ENCODE measurements at regions not wholly inside any gene's neighbourhood (a gene's known extent, or its start where the extent isn't known, plus 50 kb on each side); places are given as distances from the start of the nearest gene placed in this dataset.
"Not testable (repeated sequence)": the region's sequence is repeated elsewhere in the genome, so short reads cannot be mapped to it uniquely, and the experiment has no call there.

- Histone ChIP-seq H3K36me3 (ENCODE audit: control insufficient read depth in 1 of 2, insufficient read depth in 2 of 2, low read length in 2 of 2) (no peaks in the 10 kb centered on the region), H4K12ac (ENCODE audit: low read depth, low read length) (no peak overlapping the region), H3K9ac (ENCODE audit: low read length) (no peak overlapping the region), H2BK120ac (ENCODE audit: insufficient read depth, low read length, poor library complexity) (no peak overlapping the region), H3K79me1 (ENCODE audit: low read length) (no peaks in the 10 kb centered on the region), H4K8ac (ENCODE audit: low read depth, low read length) (no peak overlapping the region), H3K4me1 (ENCODE audit: control insufficient read depth in 1 of 2, insufficient read depth in 2 of 2, low read length in 2 of 2) (peaks cover 0 to 1% of the 10 kb centered on the region in 2 experiments), H3K4me3 (ENCODE audit: low read depth, low read length) (no peak overlapping the region), H3K4ac (ENCODE audit: low read depth, low read length) (no peak overlapping the region), H2BK5ac (ENCODE audit: low read depth, low read length, poor library complexity) (no peak overlapping the region), H2AK5ac (ENCODE audit: low read length) (no peak overlapping the region), H3K4me2 (ENCODE audit: low read length) (no peak overlapping the region), H3K14ac (ENCODE audit: low read length) (no peak overlapping the region), H4K91ac (ENCODE audit: low read depth, low read length) (no peak overlapping the region), H3K9me3 (ENCODE audit: insufficient read depth, low read depth, low read length) (no peaks in the 10 kb centered on the region), H2BK12ac (ENCODE audit: low read length) (no peak overlapping the region), H3K27me3 (ENCODE audit: insufficient read depth, low read length) (no peaks in the 10 kb centered on the region), H2AFZ (ENCODE audit: insufficient read depth, low read length, poor library complexity) (no peak overlapping the region), H3K27ac (ENCODE audit: low read depth, low read length) (no peak overlapping the region), H3K79me2 (ENCODE audit: control insufficient read depth, insufficient read depth, low read length, poor library complexity) (no peaks in the 10 kb centered on the region), H3K23ac (ENCODE audit: low read length) (no peak overlapping the region), H3K18ac (ENCODE audit: low read length) (no peak overlapping the region)
- no CpG with 5 or more reads among the region's 5 CpGs for WGBS (ENCODE audit: extremely low coverage, insufficient coverage, insufficient read length)
- no peak for DNase-seq
Measured at GRCh38 chr1:157370698-157371097, 181.6 kb downstream of the FCRL5 start.

- Histone ChIP-seq H3K36me3 (ENCODE audit: control insufficient read depth in 1 of 2, insufficient read depth in 2 of 2, low read length in 2 of 2) (no peaks in the 10 kb centered on the region), H4K91ac (ENCODE audit: low read depth, low read length) (no peak overlapping the region), H2AK5ac (ENCODE audit: low read length) (no peak overlapping the region), H3K79me1 (ENCODE audit: low read length) (no peaks in the 10 kb centered on the region), H3K23ac (ENCODE audit: low read length) (no peak overlapping the region), H3K4me3 (ENCODE audit: low read depth, low read length) (no peak overlapping the region), H2BK120ac (ENCODE audit: insufficient read depth, low read length, poor library complexity) (no peak overlapping the region), H2BK5ac (ENCODE audit: low read depth, low read length, poor library complexity) (no peak overlapping the region), H3K4me2 (ENCODE audit: low read length) (no peak overlapping the region), H3K14ac (ENCODE audit: low read length) (no peak overlapping the region), H4K12ac (ENCODE audit: low read depth, low read length) (no peak overlapping the region), H4K8ac (ENCODE audit: low read depth, low read length) (no peak overlapping the region), H3K27me3 (ENCODE audit: insufficient read depth, low read length) (no peaks in the 10 kb centered on the region), H3K9me3 (ENCODE audit: insufficient read depth, low read depth, low read length) (no peaks in the 10 kb centered on the region), H2AFZ (ENCODE audit: insufficient read depth, low read length, poor library complexity) (no peak overlapping the region), H3K27ac (ENCODE audit: low read depth, low read length) (no peak overlapping the region), H2BK12ac (ENCODE audit: low read length) (no peak overlapping the region), H3K79me2 (ENCODE audit: control insufficient read depth, insufficient read depth, low read length, poor library complexity) (no peaks in the 10 kb centered on the region), H3K4me1 (ENCODE audit: control insufficient read depth in 1 of 2, insufficient read depth in 2 of 2, low read length in 2 of 2) (peaks cover 0 to 1% of the 10 kb centered on the region in 2 experiments), H3K4ac (ENCODE audit: low read depth, low read length) (no peak overlapping the region), H3K18ac (ENCODE audit: low read length) (no peak overlapping the region), H3K9ac (ENCODE audit: low read length) (no peak overlapping the region)
- WGBS (ENCODE audit: extremely low coverage, insufficient coverage, insufficient read length): no CpG with 5 or more reads among the region's 6 CpGs
- peak; percentile 85 to 97 for DNase-seq
Measured at GRCh38 chr1:157369808-157370521, 182.3 kb downstream of the FCRL5 start.

- H2BK120ac ChIP-seq (ENCODE audit: insufficient read depth, low read length, poor library complexity); H2AK5ac ChIP-seq (ENCODE audit: low read length); H3K4ac ChIP-seq (ENCODE audit: low read depth, low read length); H2AFZ ChIP-seq (ENCODE audit: insufficient read depth, low read length, poor library complexity); H3K79me2 ChIP-seq (ENCODE audit: control insufficient read depth, insufficient read depth, low read length, poor library complexity); H3K18ac ChIP-seq (ENCODE audit: low read length); H3K27me3 ChIP-seq (ENCODE audit: insufficient read depth, low read length); H4K8ac ChIP-seq (ENCODE audit: low read depth, low read length); H4K91ac ChIP-seq (ENCODE audit: low read depth, low read length); H2BK5ac ChIP-seq (ENCODE audit: low read depth, low read length, poor library complexity); H3K23ac ChIP-seq (ENCODE audit: low read length); DNase-seq; H3K9ac ChIP-seq (ENCODE audit: low read length); H3K27ac ChIP-seq (ENCODE audit: low read depth, low read length); H3K4me1 ChIP-seq (ENCODE audit: control insufficient read depth in 1 of 2, insufficient read depth in 2 of 2, low read length in 2 of 2); H3K14ac ChIP-seq (ENCODE audit: low read length); H3K4me3 ChIP-seq (ENCODE audit: low read depth, low read length); H3K4me2 ChIP-seq (ENCODE audit: low read length); H3K36me3 ChIP-seq (ENCODE audit: control insufficient read depth in 1 of 2, insufficient read depth in 2 of 2, low read length in 2 of 2); H4K12ac ChIP-seq (ENCODE audit: low read depth, low read length); H2BK12ac ChIP-seq (ENCODE audit: low read length); H3K79me1 ChIP-seq (ENCODE audit: low read length); H3K9me3 ChIP-seq (ENCODE audit: insufficient read depth, low read depth, low read length): not testable (repeated sequence)
- no CpG with 5 or more reads among the region's 1 CpG for WGBS (ENCODE audit: extremely low coverage, insufficient coverage, insufficient read length)
Measured at GRCh38 chr1:157368941-157369340, 183.4 kb downstream of the FCRL5 start.

- no peak overlapping the region for H2BK12ac ChIP-seq (ENCODE audit: low read length)
- no peak overlapping the region for H2BK5ac ChIP-seq (ENCODE audit: low read depth, low read length, poor library complexity)
- H3K18ac ChIP-seq (ENCODE audit: low read length): no peak overlapping the region
- H2AFZ ChIP-seq (ENCODE audit: insufficient read depth, low read length, poor library complexity): no peak overlapping the region
- H3K4me2 ChIP-seq (ENCODE audit: low read length): no peak overlapping the region
- no peak overlapping the region for H2AK5ac ChIP-seq (ENCODE audit: low read length)
- H4K91ac ChIP-seq (ENCODE audit: low read depth, low read length): no peak overlapping the region
- no peak for DNase-seq
- no peak overlapping the region for H3K9ac ChIP-seq (ENCODE audit: low read length)
- no peak overlapping the region for H3K23ac ChIP-seq (ENCODE audit: low read length)
- H2BK120ac ChIP-seq (ENCODE audit: insufficient read depth, low read length, poor library complexity): no peak overlapping the region
- H3K27me3 ChIP-seq (ENCODE audit: insufficient read depth, low read length): no peaks in the 10 kb centered on the region
- no peak overlapping the region for H4K12ac ChIP-seq (ENCODE audit: low read depth, low read length)
- H3K79me1 ChIP-seq (ENCODE audit: low read length): no peaks in the 10 kb centered on the region
- H3K79me2 ChIP-seq (ENCODE audit: control insufficient read depth, insufficient read depth, low read length, poor library complexity): no peaks in the 10 kb centered on the region
- no peak overlapping the region for H3K14ac ChIP-seq (ENCODE audit: low read length)
- H3K4me3 ChIP-seq (ENCODE audit: low read depth, low read length): no peak overlapping the region
- no peaks in the 10 kb centered on the region for H3K9me3 ChIP-seq (ENCODE audit: insufficient read depth, low read depth, low read length)
- H3K36me3 ChIP-seq (ENCODE audit: control insufficient read depth in 1 of 2, insufficient read depth in 2 of 2, low read length in 2 of 2): no peaks in the 10 kb centered on the region
- peaks cover 0 to 1% of the 10 kb centered on the region in 2 experiments for H3K4me1 ChIP-seq (ENCODE audit: control insufficient read depth in 1 of 2, insufficient read depth in 2 of 2, low read length in 2 of 2)
- no peak overlapping the region for H4K8ac ChIP-seq (ENCODE audit: low read depth, low read length)
- no peak overlapping the region for H3K27ac ChIP-seq (ENCODE audit: low read depth, low read length)
- no CpG with 5 or more reads among the region's 2 CpGs for WGBS (ENCODE audit: extremely low coverage, insufficient coverage, insufficient read length)
- no peak overlapping the region for H3K4ac ChIP-seq (ENCODE audit: low read depth, low read length)
Measured at GRCh38 chr1:157368363-157368762, 184.0 kb downstream of the FCRL5 start.
